NCI-H2196 (cell line): ENCODE measurements at regions not wholly inside any gene's neighbourhood (a gene's known extent, or its start where the extent isn't known, plus 50 kb on each side); places are given as distances from the start of the nearest gene placed in this dataset.
"Not testable (repeated sequence)": the region's sequence is repeated elsewhere in the genome, so short reads cannot be mapped to it uniquely, and the experiment has no call there.

Experiments used
- DNase-seq: peaks from one replicate; lab custom pipeline; 2025; ENCODE audit not compliant: unreplicated experiment; lab: John Stamatoyannopoulos, UW

GRCh38 chr12:5305886-5306545 is 125.9 kb upstream of the NTF3 start:
- no peak for DNase-seq

GRCh38 chr12:5307065-5307464 is 124.8 kb upstream of the NTF3 start:
- no peak for DNase-seq

GRCh38 chr12:5308216-5308615 is 123.7 kb upstream of the NTF3 start:
- no peak for DNase-seq

GRCh38 chr12:5308996-5309395 is 122.9 kb upstream of the NTF3 start:
- DNase-seq = no peak

- DNase-seq = no peak
Observed at GRCh38 chr12:5309654-5310053, 122.3 kb upstream of the NTF3 start.

- DNase-seq = no peak
Observed at GRCh38 chr12:5310151-5310550, 121.8 kb upstream of the NTF3 start.

- DNase-seq = no peak
Observed at GRCh38 chr12:5317556-5317955, 114.4 kb upstream of the NTF3 start.

- no peak for DNase-seq
Observed at GRCh38 chr12:5318874-5319273, 113.0 kb upstream of the NTF3 start.

- no peak for DNase-seq
Observed at GRCh38 chr12:5328669-5329517, 103.0 kb upstream of the NTF3 start.

GRCh38 chr12:5332551-5332950 is 99.4 kb upstream of the NTF3 start:
- no peak for DNase-seq

- DNase-seq = no peak
Observed at GRCh38 chr12:5333096-5333495, 98.8 kb upstream of the NTF3 start.

GRCh38 chr12:5335069-5335468 is 96.8 kb upstream of the NTF3 start:
- no peak for DNase-seq

GRCh38 chr12:5341086-5341485 is 90.8 kb upstream of the NTF3 start:
- not testable (repeated sequence) for DNase-seq

GRCh38 chr12:5343711-5344110 is 88.2 kb upstream of the NTF3 start:
- DNase-seq = no peak

GRCh38 chr12:5344131-5344530 is 87.8 kb upstream of the NTF3 start:
- no peak for DNase-seq

GRCh38 chr12:5345534-5345933 is 86.4 kb upstream of the NTF3 start:
- DNase-seq = no peak

GRCh38 chr12:5348057-5348456 is 83.9 kb upstream of the NTF3 start:
- no peak for DNase-seq

GRCh38 chr12:5348491-5348890 is 83.4 kb upstream of the NTF3 start:
- no peak for DNase-seq

GRCh38 chr12:5364036-5364770 is 67.7 kb upstream of the NTF3 start:
- DNase-seq = no peak

- no peak for DNase-seq
Observed at GRCh38 chr12:5369298-5369697, 62.6 kb upstream of the NTF3 start.

- no peak for DNase-seq
Observed at GRCh38 chr12:5371631-5372030, 60.3 kb upstream of the NTF3 start.

GRCh38 chr12:5374713-5375112 is 57.2 kb upstream of the NTF3 start:
- no peak for DNase-seq
